A673 (cell line): ENCODE measurements at regions not wholly inside any gene's neighbourhood (a gene's known extent, or its start where the extent isn't known, plus 50 kb on each side); places are given as distances from the start of the nearest gene placed in this dataset.

Source experiments
- CTCF ChIP-seq: fragments of 300-800, 200-600 bp; sonication (generic); conservative IDR thresholded peaks from 2 replicates; pipeline ENCODE4 v1.5.1; 2017; ENCODE audit warnings: low read depth, mild to moderate bottlenecking, antibody characterized with exemption, low read length, moderate library complexity, mixed read lengths
- EZH2 ChIP-seq: fragments of 200-600 bp; sonication (generic); IDR thresholded peaks from 2 replicates; pipeline ENCODE4 v1.6.1; 2017; ENCODE audit warnings: borderline replicate concordance, low read depth, mild to moderate bottlenecking, mixed read lengths, antibody characterized with exemption, low read length; ENCODE audit not compliant: poor library complexity, severe bottlenecking

DNA sequence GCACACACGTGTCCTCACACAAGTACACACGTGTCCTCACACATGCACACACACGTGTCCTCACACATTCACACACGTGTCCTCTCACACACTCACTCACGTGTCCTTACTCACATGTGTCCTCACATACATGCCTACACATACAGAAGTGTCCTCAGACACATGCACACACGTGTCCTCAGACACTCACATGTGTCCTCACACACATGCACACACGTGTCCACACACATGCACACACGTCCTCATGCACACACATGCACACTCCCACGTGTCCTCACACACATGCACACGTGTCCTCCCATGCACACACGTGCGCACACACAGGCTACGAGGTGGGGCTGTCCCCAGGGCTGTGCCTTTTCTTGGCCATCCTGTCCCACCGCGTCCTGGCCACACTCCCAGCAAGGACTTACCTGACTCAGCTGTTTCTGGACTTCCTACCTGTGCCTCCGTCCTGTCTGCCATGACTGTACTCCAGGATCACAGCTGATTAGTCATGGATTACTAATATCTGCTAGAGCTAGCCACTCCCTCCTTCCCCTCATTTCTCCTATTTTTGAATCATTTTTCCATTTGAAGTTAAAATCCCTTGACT, 990.2 kb downstream of the BRD1 start:
- TF ChIP-seq CTCF (no peak), EZH2 (no peak)
